Hematopoietic multipotent progenitor cell treated with erythropoietin and hydrocortisone succinate and interleukin-3 and kit ligand, for 8 days (in vitro differentiated cells): ENCODE measurements at regions not wholly inside any gene's neighbourhood (a gene's known extent, or its start where the extent isn't known, plus 50 kb on each side); places are given as distances from the start of the nearest gene placed in this dataset.
A peak's percentile ranks its signal among the peaks of the same experiment; 100 is the strongest.
"Not testable (repeated sequence)": the region's sequence is repeated elsewhere in the genome, so short reads cannot be mapped to it uniquely, and the experiment has no call there.

ENCODE experiments used
- DNase-seq: peaks from one replicate; pipeline ENCODE4 v3.0.0-alpha.2; 2015

GRCh38 chr5:164312801-164313200 is 807.4 kb downstream of the MAT2B start:
- no peak for DNase-seq

DNA sequence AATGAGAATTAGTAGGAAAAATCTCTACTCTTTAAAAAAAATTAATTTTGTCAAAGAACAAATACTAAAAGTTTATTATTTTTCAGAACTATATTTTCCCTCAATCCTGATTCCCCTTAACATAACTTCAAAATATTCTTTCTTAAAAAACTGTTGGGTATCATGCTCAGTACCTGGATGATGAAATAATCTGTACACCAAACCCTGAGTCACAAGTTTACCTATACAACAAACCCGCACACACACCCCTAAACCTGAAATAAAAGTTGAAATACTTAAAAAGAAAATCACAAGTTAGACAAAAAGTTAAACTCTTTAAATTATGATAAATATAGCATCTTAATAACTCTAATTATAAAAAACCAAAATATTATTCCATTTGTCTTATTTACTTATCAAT is 812.3 kb downstream of the MAT2B start:
- DNase-seq: no peak

DNA sequence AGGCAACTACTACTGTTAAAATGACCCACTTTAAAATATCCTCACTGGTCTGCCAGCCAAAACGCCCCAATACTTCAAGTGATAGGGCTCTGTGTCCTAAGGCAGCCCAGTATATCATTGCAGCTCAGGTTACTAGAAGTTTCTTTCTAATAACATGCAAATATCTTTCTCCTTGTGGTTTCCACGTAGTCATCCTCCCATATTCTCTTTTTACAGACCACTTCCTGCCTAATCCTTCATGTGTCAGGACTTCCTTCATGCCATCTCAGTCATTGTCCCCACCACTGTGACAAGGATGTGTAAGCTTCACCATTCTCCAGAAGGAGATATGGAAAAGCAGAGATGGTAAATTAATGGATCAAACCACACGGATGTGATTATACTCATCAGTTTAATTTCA is 813.7 kb downstream of the MAT2B start:
- DNase-seq: no peak

DNA sequence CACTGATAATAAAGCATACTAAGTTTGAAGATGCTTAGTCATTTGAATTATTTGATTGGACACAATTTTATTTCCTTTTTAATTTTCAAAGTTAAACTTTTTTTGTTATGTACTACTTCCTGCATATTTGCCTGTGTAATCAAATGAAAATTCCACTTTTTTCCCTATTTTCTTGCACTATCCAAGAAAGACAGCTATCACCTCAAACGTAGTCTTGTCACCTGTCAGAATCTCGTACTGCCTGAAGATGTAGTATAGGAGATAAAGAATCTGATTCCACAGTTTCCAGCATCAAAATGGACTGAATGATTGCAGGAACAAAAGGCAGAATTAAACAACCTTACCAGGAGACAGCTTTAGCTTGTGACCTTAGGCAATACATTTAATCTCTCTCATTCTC is 818.8 kb downstream of the MAT2B start:
- no peak for DNase-seq

GRCh38 chr5:164326219-164326618 is 820.8 kb downstream of the MAT2B start:
- peak; percentile 10 for DNase-seq

DNA sequence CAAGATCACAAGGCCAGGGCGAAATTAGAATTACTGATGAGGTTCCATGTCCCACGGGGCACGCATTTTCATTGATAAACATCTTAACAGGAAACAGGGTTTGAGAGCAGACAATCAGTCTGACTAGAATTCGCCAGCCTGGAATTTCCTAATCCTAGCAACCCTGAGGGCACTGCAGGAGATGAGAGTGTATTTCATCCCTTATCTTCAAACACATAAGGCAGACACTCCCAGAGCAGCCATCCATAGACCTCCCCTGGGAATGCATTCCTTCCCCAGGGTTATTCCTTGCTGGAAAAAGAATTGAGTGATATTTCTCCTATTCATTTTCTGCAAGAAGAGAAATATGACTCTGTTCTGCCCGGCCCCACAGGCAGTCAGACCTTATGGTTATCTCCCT is 821.7 kb downstream of the MAT2B start:
- not testable (repeated sequence) for DNase-seq

DNA sequence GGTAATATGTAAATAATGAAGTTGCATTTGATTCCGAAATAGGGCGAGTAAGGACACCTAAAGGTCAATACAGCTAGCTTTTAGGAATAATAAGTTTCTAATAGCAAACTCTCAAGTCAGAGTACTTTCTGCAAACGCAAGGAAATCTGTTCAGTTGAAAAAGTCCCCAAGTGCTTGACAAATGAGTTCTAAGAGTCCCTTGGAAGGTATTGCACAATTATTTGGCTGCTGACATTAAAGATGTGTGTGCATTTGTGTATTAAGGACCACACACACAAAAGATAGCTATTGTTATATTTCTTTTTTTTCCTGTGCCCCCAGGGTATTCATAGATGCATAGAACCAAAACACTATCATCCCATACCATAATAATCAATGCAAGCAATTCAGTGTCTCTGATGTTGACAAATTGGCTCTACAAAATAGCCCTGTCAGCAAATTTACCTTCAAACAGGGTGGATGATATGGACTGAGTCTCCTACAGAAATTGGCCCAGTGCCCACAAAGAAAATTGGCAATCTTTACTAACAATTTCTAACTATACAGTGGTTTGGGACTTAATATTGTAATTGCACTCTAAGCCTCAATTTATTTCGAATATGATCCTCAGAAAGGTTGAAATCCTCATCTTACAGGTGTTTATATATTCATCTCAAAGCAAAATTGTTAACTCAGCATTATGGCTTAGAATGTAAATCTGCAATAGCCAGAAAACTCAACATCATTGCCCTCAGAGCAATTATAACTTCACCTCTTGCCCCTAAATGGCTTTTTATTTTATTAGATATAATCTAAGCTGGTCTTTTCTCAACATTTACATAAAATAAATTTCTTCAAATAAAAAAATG is 827.2 kb downstream of the MAT2B start:
- DNase-seq: no peak

DNA sequence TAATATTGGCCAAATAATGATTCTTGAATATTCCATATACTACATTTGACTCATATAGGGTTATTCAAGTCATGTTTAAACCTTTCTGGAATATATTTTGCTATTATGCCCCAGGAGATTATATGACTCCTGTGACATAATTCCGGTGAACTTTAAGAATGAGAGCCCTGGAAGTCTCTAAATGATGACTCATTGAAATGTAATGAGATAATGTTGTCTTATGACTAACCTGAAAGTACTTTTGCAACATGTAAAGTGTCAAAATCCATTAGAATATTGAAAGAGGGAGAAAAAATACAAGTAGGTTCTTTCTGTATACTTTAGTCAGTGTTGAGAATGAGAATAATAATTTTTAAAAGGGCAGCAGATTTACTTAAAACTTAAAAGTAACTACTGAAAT is 830.4 kb downstream of the MAT2B start:
- DNase-seq: no peak

DNA sequence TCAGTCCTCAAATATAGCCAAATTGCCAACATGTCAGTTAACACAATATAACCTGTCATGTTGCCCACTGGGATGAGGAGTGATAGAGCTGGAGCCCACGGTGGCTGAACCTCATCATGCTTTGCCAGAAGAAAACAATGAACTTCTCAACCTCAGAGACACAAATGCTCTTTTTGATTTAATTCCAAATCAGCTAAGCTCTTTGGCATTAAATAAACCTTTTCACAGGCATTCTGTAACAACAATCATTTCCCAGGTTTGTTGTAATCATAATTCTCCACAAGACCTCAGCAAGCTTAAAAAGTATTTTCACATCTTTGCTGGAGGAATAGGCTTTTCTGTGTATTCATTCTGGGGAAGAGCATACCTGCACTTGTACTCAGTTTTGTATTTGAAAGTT is 830.9 kb downstream of the MAT2B start:
- DNase-seq: no peak

DNA sequence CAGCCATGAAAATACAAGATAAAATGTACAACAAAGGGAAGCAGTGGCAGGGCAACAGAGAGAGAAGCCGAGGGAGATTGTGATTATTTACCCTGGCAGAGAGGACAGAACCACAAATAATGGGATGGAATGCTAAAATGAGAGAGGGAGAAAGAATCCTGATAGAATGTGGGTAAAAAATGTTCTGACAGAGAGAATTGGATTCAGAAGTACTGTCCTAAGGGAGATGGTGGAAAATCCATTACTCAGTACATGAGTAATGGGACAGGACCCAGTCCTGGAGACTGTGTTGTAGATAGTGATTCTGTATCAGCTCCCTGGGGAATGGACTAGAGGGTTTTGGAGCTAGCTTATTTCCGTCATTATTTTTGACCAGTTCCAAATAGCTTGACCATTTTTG is 831.5 kb downstream of the MAT2B start:
- no peak for DNase-seq

GRCh38 chr5:164341056-164341619 is 835.7 kb downstream of the MAT2B start:
- no peak for DNase-seq

GRCh38 chr5:164345173-164345849 is 839.9 kb downstream of the MAT2B start:
- DNase-seq: no peak

GRCh38 chr5:164345853-164346252 is 840.4 kb downstream of the MAT2B start:
- DNase-seq: peak; percentile 85

GRCh38 chr5:164346785-164347630 is 841.6 kb downstream of the MAT2B start:
- DNase-seq: peak; percentile 50

DNA sequence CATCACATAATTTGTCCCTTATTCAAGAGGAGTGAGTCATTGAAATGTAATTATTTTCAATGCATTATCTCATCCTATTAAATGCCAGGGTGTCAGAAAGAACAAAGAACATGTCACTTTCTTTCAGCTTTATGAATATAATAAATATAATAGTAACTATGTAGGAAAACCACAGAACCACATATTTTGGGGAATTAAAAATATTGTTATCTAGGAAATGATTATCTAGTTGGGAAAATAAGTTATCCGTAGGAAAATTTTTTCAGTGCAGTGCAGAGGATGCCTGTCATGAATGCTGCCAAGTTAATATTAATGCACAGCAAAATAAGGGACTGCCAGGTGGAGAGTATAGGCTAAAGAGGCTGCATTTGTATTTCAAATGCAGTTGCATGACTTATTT is 844.8 kb downstream of the MAT2B start:
- DNase-seq: no peak

GRCh38 chr5:164351245-164351834 is 845.9 kb downstream of the MAT2B start:
- DNase-seq: no peak

DNA sequence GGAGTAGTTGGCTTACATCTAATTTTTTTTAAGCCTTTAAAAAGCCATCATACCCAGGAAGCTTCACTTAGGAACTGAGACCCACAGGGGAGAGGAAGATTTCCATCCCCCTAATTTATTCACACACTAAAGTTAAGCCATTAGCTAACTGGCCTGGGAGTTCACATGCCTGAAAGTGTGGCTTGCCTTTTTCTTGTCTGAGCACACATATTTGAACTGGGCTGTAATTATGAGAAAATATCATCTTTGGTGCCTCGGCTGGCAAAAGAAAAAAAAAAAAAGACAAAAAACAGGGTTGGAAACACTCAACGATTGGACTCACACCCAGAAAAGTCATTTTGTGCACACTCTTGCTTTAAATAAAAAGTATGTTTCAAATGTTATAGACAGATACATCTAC is 847.3 kb downstream of the MAT2B start:
- no peak for DNase-seq

DNA sequence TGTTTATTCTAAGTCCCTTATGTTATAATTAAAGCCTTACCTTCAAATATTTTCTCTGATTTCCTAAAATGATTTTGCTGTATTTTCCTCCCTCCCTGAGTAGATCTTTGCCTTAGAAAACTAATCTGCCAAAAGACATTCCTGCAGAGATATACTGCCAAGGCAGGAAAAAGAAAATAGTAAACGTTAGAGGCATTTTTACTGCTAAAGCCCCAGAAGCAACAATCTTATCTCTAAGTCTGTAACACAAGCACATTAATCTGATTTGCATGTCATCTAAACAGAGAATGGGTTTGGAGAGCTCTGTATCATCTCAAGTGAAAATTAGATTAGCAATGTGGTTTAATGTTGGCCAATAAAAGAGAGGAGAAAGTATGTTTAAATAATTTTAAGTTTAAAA is 847.7 kb downstream of the MAT2B start:
- no peak for DNase-seq

GRCh38 chr5:164354139-164354751 is 848.8 kb downstream of the MAT2B start:
- DNase-seq: no peak

DNA sequence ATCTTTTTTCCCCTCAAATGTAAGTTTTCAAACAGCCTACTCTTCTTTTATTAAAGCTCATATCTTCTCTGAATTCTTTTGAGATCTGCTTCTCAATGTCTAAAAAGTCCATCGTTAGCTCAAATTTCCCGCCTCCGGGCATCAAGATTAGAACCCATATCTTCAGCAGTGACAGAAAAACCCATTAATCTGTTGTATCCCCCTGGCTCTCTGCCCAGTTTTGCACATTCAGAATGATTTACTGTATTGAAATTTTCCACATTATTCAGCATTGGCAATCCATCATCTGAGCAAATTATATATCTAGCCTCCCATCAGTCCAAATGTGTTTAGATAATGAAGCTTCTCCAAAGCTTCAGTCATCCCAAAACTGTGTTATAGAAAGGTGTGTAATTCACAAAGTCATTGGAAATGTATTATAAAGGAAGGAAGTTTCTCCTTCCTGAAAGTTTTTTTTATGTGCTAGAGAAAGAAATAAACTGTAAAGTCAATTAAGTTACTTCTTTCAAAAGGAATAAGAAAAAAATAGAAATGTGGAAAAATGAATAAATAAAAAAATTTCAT is 849.9 kb downstream of the MAT2B start:
- DNase-seq: no peak

- no peak for DNase-seq
Measured at GRCh38 chr5:164356790-164357189, 851.4 kb downstream of the MAT2B start.
